ENCODE measurements at regions not wholly inside any gene's neighbourhood (a gene's known extent, or its start where the extent isn't known, plus 50 kb on each side); places are given as distances from the start of the nearest gene placed in this dataset.

DNA sequence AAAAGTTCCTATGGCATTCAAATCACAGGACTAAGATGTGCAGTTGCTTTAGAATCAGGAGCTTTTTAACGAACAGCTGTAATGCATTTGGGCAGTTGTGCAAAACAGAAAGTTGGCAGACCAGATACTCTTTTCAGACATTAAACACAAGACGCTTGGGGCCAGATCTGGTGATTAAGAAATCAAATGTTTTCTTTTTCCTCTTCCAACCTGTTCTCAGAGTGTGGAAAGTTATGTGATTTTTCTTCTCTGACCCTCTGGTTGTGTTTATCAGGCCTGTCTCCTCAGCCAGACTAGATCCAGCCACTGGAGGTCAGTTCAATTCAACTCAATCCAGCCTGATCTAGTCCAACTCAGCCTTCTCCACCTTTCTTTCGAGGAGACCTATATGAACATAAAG is 298.5 kb upstream of the PCSK5 start:
- TF ChIP-seq, protein P1, sequence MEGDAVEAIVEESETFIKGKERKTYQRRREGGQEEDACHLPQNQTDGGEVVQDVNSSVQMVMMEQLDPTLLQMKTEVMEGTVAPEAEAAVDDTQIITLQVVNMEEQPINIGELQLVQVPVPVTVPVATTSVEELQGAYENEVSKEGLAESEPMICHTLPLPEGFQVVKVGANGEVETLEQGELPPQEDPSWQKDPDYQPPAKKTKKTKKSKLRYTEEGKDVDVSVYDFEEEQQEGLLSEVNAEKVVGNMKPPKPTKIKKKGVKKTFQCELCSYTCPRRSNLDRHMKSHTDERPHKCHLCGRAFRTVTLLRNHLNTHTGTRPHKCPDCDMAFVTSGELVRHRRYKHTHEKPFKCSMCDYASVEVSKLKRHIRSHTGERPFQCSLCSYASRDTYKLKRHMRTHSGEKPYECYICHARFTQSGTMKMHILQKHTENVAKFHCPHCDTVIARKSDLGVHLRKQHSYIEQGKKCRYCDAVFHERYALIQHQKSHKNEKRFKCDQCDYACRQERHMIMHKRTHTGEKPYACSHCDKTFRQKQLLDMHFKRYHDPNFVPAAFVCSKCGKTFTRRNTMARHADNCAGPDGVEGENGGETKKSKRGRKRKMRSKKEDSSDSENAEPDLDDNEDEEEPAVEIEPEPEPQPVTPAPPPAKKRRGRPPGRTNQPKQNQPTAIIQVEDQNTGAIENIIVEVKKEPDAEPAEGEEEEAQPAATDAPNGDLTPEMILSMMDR (IDR thresholded peaks at IDR 0.05 in 2 of 3, conservative IDR thresholded peaks at IDR 0.05 in 1 of 3; ENCODE audit: borderline replicate concordance in 1 of 3, insufficient read depth in 1 of 3, low read depth in 2 of 3, low read length in 2 of 3): no peak
- TF ChIP-seq ZNF274 (IDR thresholded peaks at IDR 0.05; ENCODE audit: low read depth, low read length) (no peak), EZH2phosphoT487 (IDR thresholded peaks at IDR 0.05; ENCODE audit: borderline replicate concordance) (no peak), RAD21 (IDR thresholded peaks at IDR 0.05; ENCODE audit: low read depth) (no peak), SIN3A (IDR thresholded peaks at IDR 0.05; ENCODE audit: low read depth) (no peak), POLR2AphosphoS5 (IDR thresholded peaks at IDR 0.05; ENCODE audit: low read depth, low read length) (no peak)
- TF ChIP-seq, protein P2, sequence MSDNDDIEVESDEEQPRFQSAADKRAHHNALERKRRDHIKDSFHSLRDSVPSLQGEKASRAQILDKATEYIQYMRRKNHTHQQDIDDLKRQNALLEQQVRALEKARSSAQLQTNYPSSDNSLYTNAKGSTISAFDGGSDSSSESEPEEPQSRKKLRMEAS (IDR thresholded peaks at IDR 0.05): no peak
